H1 (cell line): ENCODE measurements at regions not wholly inside any gene's neighbourhood (a gene's known extent, or its start where the extent isn't known, plus 50 kb on each side); places are given as distances from the start of the nearest gene placed in this dataset.

Experiments
- CTCF ChIA-PET: fragments of 300-600 bp; sonication (Branson Sonifier 250); formaldehyde crosslinking; loops from one replicate; lab custom pipeline; 2021; ENCODE audit not compliant: partially characterized antibody; lab: Charles Lee
- POLR2A ChIA-PET: fragments of 300-600 bp; sonication (Branson Sonifier 250); formaldehyde crosslinking; loops from one replicate; lab custom pipeline; 2021; ENCODE audit warnings: inconsistent platforms; ENCODE audit not compliant: partially characterized antibody; lab: Charles Lee
- DNase-seq, 2 experiments: peaks; one replicate each; pipeline versions ENCODE4 v3.0.0 to v3.0.0-alpha.2; 2010 to 2022; ENCODE audit warnings: low spot score in 2 of 2, low read depth in 1 of 2, mixed read lengths in 1 of 2
- FAIRE-seq: peaks from 2 replicates; lab custom pipeline; 2011; peaks lifted over from hg19 to GRCh38; lab: Jason Lieb, UNC
- H2AFZ ChIP-seq: 2 replicates; pipeline ENCODE4 v1.8.1; 2012; ENCODE audit warnings: low read length, inconsistent platforms
- H2AK5ac ChIP-seq: 2 replicates; pipeline ENCODE4 v1.6.1; 2013; ENCODE audit warnings: low read depth, low read length
- H2BK120ac ChIP-seq: replicated peaks from 2 replicates; pipeline ENCODE3; 2013; ENCODE audit warnings: low read depth, low read length, inconsistent platforms
- H2BK12ac ChIP-seq: 2 replicates; pipeline ENCODE4 v1.6.1; 2013; ENCODE audit warnings: low read depth, low read length
- H2BK15ac ChIP-seq: 2 replicates; pipeline ENCODE4 v1.6.1; 2013; ENCODE audit warnings: low read length
- H2BK20ac ChIP-seq: 2 replicates; pipeline ENCODE4 v1.6.1; 2013; ENCODE audit warnings: low read length
- H2BK5ac ChIP-seq: 2 replicates; pipeline ENCODE4 v1.6.1; 2013; ENCODE audit warnings: low read depth, low read length
- H3K14ac ChIP-seq: 2 replicates; pipeline ENCODE4 v1.6.1; 2013; ENCODE audit warnings: inconsistent platforms; ENCODE audit not compliant: insufficient read length
- H3K18ac ChIP-seq: 2 replicates; pipeline ENCODE4 v1.6.1; 2013; ENCODE audit warnings: low read length; ENCODE audit errors: extremely low read depth
- H3K23ac ChIP-seq: 2 replicates; pipeline ENCODE4 v1.6.1; 2013; ENCODE audit warnings: inconsistent platforms; ENCODE audit not compliant: insufficient read length
- H3K23me2 ChIP-seq: 2 replicates; pipeline ENCODE4 v1.6.1; 2013; ENCODE audit warnings: low read depth, low read length
- H3K27ac ChIP-seq: 2 replicates; pipeline ENCODE4 v1.6.1; 2011; ENCODE audit warnings: low read depth, low read length, inconsistent platforms
- H3K27me3 ChIP-seq, 4 experiments: replicated peaks in 1 of 4; 1 replicate in 1 of 4; 2 replicates in 3 of 4; pipeline versions ENCODE4 v1.6.1 to v1.8.1; 2011 to 2013; ENCODE audit warnings: low read length in 3 of 4, mild to moderate bottlenecking in 3 of 4, inconsistent platforms in 2 of 4, mixed read lengths in 2 of 4, moderate library complexity in 1 of 4; ENCODE audit not compliant: control insufficient read depth in 3 of 4, insufficient read depth in 3 of 4; ENCODE audit errors: extremely low read depth in 1 of 4
- H3K36me3 ChIP-seq, 4 experiments: 2 replicates each; pipeline versions ENCODE4 v1.6.1 to v1.8.1; 2011 to 2013; ENCODE audit warnings: mild to moderate bottlenecking in 4 of 4, low read length in 3 of 4, moderate library complexity in 2 of 4, control low read depth in 1 of 4, inconsistent platforms in 1 of 4; ENCODE audit not compliant: insufficient read depth in 4 of 4, control insufficient read depth in 2 of 4
- H3K4ac ChIP-seq: replicated peaks from 2 replicates; pipeline ENCODE3; 2013; ENCODE audit warnings: low read length, low read depth, mixed read lengths, inconsistent platforms; ENCODE audit not compliant: insufficient read length
- H3K4me1 ChIP-seq, 4 experiments: replicated peaks in 1 of 4; 1 replicate in 1 of 4; 2 replicates in 3 of 4; pipeline versions ENCODE4 v1.6.1 to v1.8.1; 2011 to 2013; ENCODE audit warnings: low read length in 3 of 4, inconsistent platforms in 2 of 4, mixed read lengths in 1 of 4; ENCODE audit not compliant: insufficient read depth in 4 of 4, control insufficient read depth in 3 of 4
- H3K4me2 ChIP-seq, 2 experiments: 2 replicates each; pipeline versions ENCODE4 v1.6.1 to v1.8.1; 2011 to 2013; ENCODE audit warnings: low read depth in 2 of 2, low read length in 2 of 2, control low read depth in 1 of 2, inconsistent platforms in 1 of 2, mild to moderate bottlenecking in 1 of 2; ENCODE audit not compliant: insufficient read depth in 1 of 2
- H3K4me3 ChIP-seq, 4 experiments: fragments of 200-600, 300-600 bp in 1 of 4; sonication (generic), shearing (Covaris generic), sonication (Bioruptor Twin) in 1 of 4; 2 replicates each; pipeline versions ENCODE4 v1.5.1 to v1.8.1; 2011 to 2016; ENCODE audit warnings: low read length in 4 of 4, low read depth in 3 of 4, control low read depth in 2 of 4, inconsistent platforms in 2 of 4, mild to moderate bottlenecking in 2 of 4, mixed read lengths in 1 of 4, moderate library complexity in 1 of 4; ENCODE audit not compliant: insufficient read depth in 2 of 4; ENCODE audit errors: extremely low read depth in 1 of 4
- H3K56ac ChIP-seq: replicated peaks from 2 replicates; pipeline ENCODE3; 2013; ENCODE audit warnings: low read depth, mild to moderate bottlenecking, mixed read lengths, low read length, inconsistent platforms; ENCODE audit not compliant: insufficient read length
- H3K79me1 ChIP-seq: 2 replicates; pipeline ENCODE4 v1.6.1; 2013; ENCODE audit warnings: low read depth, low read length, control low read depth
- H3K79me2 ChIP-seq, 2 experiments: 2 replicates each; pipeline versions ENCODE4 v1.6.1 to v1.8.1; 2012 to 2013; ENCODE audit warnings: low read length in 2 of 2, mild to moderate bottlenecking in 2 of 2, inconsistent platforms in 1 of 2; ENCODE audit not compliant: insufficient read depth in 2 of 2, control insufficient read depth in 1 of 2
- H3K9ac ChIP-seq, 4 experiments: replicated peaks in 1 of 4; 1 replicate in 1 of 4; 2 replicates in 3 of 4; pipeline versions ENCODE4 v1.6.1 to v1.8.1; 2011 to 2013; ENCODE audit warnings: low read depth in 3 of 4, low read length in 3 of 4, control low read depth in 2 of 4, mild to moderate bottlenecking in 2 of 4, moderate library complexity in 2 of 4, inconsistent platforms in 1 of 4; ENCODE audit errors: extremely low read depth in 1 of 4
- H3K9me3 ChIP-seq, 2 experiments: 2 replicates each; pipeline versions ENCODE4 v1.6.1 to v1.8.1; 2012 to 2013; ENCODE audit warnings: mild to moderate bottlenecking in 2 of 2, moderate library complexity in 2 of 2, control low read depth in 1 of 2, inconsistent platforms in 1 of 2, low read depth in 1 of 2, low read length in 1 of 2, mixed read lengths in 1 of 2; ENCODE audit not compliant: insufficient read depth in 2 of 2
- H4K20me1 ChIP-seq, 2 experiments: replicated peaks in 1 of 2; 2 replicates each; pipeline versions ENCODE3 to v1.8.1; 2011 to 2013; ENCODE audit warnings: inconsistent platforms in 2 of 2, low read length in 2 of 2, mild to moderate bottlenecking in 1 of 2; ENCODE audit not compliant: insufficient read depth in 2 of 2, control insufficient read depth in 1 of 2
- H4K5ac ChIP-seq: 2 replicates; pipeline ENCODE4 v1.6.1; 2013; ENCODE audit warnings: low read length, low read depth, mixed read lengths, inconsistent platforms; ENCODE audit not compliant: insufficient read length
- H4K8ac ChIP-seq: 2 replicates; pipeline ENCODE4 v1.8.0; 2013; ENCODE audit warnings: mild to moderate bottlenecking, moderate library complexity, low read length, inconsistent platforms; ENCODE audit not compliant: insufficient read depth; ENCODE audit errors: extremely low read depth
- H4K91ac ChIP-seq: replicated peaks from 2 replicates; pipeline ENCODE3; 2013; ENCODE audit warnings: low read length, mixed read lengths, inconsistent platforms; ENCODE audit not compliant: insufficient read length
- BRCA1 ChIP-seq: IDR thresholded peaks from 2 replicates; pipeline ENCODE4 v1.6.1; 2012; ENCODE audit warnings: low read depth, low read length, improper control_type of control experiment
- EGR1 ChIP-seq: IDR thresholded peaks from 2 replicates; pipeline ENCODE4 v1.6.1; 2011; ENCODE audit warnings: low read depth, low read length, borderline replicate concordance
- GABPA ChIP-seq: IDR thresholded peaks from 2 replicates; pipeline ENCODE4 v1.6.1; 2011; ENCODE audit warnings: mild to moderate bottlenecking, low read length, moderate library complexity, borderline replicate concordance; ENCODE audit not compliant: insufficient read depth
- JUN ChIP-seq: IDR thresholded peaks from 2 replicates; pipeline ENCODE4 v1.6.1; 2011; ENCODE audit warnings: low read depth, mild to moderate bottlenecking, improper control_type of control experiment, low read length
- KDM1A ChIP-seq: fragments of 200-600, 300-600 bp; sonication (generic); IDR thresholded peaks from 2 replicates; pipeline ENCODE4 v1.7.1; 2016; ENCODE audit warnings: mild to moderate bottlenecking, low read length, borderline replicate concordance
- MAFK ChIP-seq: IDR thresholded peaks from 2 replicates; pipeline ENCODE4 v1.6.1; 2012; ENCODE audit warnings: low read depth, mild to moderate bottlenecking, improper control_type of control experiment, low read length
- NRF1 ChIP-seq: IDR thresholded peaks from 2 replicates; pipeline ENCODE4 v1.6.1; 2011; ENCODE audit warnings: mild to moderate bottlenecking, low read depth, low read length, improper control_type of control experiment
- PHF8 ChIP-seq: fragments of 200-600 bp; sonication (generic); conservative IDR thresholded peaks from 2 replicates; pipeline ENCODE4 v1.7.1; 2012; ENCODE audit warnings: low read depth, mild to moderate bottlenecking, inconsistent platforms, low read length, moderate library complexity
- POLR2A ChIP-seq, 2 experiments: IDR thresholded peaks; 1 replicate in 1 of 2; 2 replicates in 1 of 2; pipeline ENCODE4 v1.6.1; 2011; ENCODE audit warnings: low read depth in 2 of 2, low read length in 2 of 2, mild to moderate bottlenecking in 2 of 2; ENCODE audit errors: control extremely low read depth in 1 of 2
- RAD21 ChIP-seq, 2 experiments: IDR thresholded peaks in 1 of 2; conservative IDR thresholded peaks in 1 of 2; 2 replicates each; pipeline ENCODE4 v1.6.1; 2011; ENCODE audit warnings: low read depth in 2 of 2, low read length in 2 of 2, improper control_type of control experiment in 1 of 2, inconsistent platforms in 1 of 2, mild to moderate bottlenecking in 1 of 2, moderate library complexity in 1 of 2
- RBBP5 ChIP-seq: IDR thresholded peaks from 2 replicates; pipeline ENCODE4 v1.7.1; 2012; ENCODE audit warnings: low read depth, mild to moderate bottlenecking, inconsistent platforms, low read length, moderate library complexity, borderline replicate concordance
- RNF2 ChIP-seq: fragments of 200-900, 300-1000 bp; sonication (generic); IDR thresholded peaks from 2 replicates; pipeline ENCODE4 v1.7.1; 2016; ENCODE audit warnings: borderline replicate concordance, low read depth, mild to moderate bottlenecking, antibody characterized with exemption, low read length; ENCODE audit not compliant: poor library complexity, severe bottlenecking; ENCODE audit errors: missing control alignments
- SIX5 ChIP-seq: IDR thresholded peaks from 2 replicates; pipeline ENCODE4 v1.6.1; 2011; ENCODE audit warnings: mild to moderate bottlenecking, low read depth, low read length
- SP1 ChIP-seq: IDR thresholded peaks from 2 replicates; pipeline ENCODE4 v1.6.1; 2011; ENCODE audit warnings: low read depth, low read length
- TCF12 ChIP-seq: IDR thresholded peaks from 2 replicates; pipeline ENCODE4 v1.6.1; 2011; ENCODE audit warnings: low read depth, mild to moderate bottlenecking, low read length
- WGBS, 2 experiments: shearing (Covaris generic) in 1 of 2; methylation state at CpG; one replicate each; pipeline versions ENCODE4 v1.1.6 to v1.1.7; 2013 to 2015; ENCODE audit warnings: low lambda C conversion rate in 2 of 2, mixed read lengths in 2 of 2, inconsistent platforms in 1 of 2, low coverage in 1 of 2, missing lambda C conversion rate in 1 of 2; ENCODE audit not compliant: insufficient replicate concordance in 2 of 2, insufficient coverage in 1 of 2, insufficient read length in 1 of 2; ENCODE audit errors: extremely low coverage in 1 of 2, missing lambda C conversion rate in 1 of 2; 5-methylcytosine and 5-hydroxymethylcytosine counted together

DNA sequence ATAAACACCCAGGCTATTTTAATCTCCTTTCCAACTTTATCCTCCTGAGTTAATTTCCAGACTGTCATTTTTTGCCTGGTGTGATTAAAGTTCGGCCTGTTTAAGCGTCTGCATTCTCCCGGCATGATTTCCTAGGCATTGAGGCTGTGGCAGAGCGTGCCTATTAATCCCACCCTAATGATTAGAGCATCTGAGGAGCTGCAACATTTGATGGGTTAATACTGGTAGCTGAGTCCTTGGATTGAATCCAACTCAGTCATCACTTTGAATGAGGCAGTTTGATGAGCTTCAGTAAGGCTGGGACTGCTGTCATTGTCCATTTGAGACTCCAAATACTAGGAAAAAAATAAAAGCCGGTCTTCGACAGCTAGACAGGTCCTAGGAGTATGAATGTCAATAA lies 882.5 kb downstream of the SLC4A3 start:
- Histone ChIP-seq H2BK12ac (no peak overlapping the region), H2BK120ac (no peak overlapping the region), H3K14ac (no peak overlapping the region), H3K23ac (no peak overlapping the region), H3K23me2 (no peaks in the 10 kb centered on the region; the same call in 1 of the 2 replicates), H2AK5ac (no peak overlapping the region), H4K20me1 (no peaks in the 10 kb centered on the region), H3K79me1 (no peaks in the 10 kb centered on the region), H2AFZ (no peak overlapping the region), H3K27me3 (no peaks in the 10 kb centered on the region), H3K4me3 (no peak overlapping the region), H3K79me2 (no peaks in the 10 kb centered on the region), H2BK15ac (no peak overlapping the region), H4K8ac (no peak overlapping the region), H3K4me1 (peaks cover 3 to 17% (median 9%) of the 10 kb centered on the region in 4 experiments; a peak in 6 of 7 replicates), H3K27ac (no peak overlapping the region), H4K5ac (no peak overlapping the region), H2BK5ac (no peak overlapping the region), H3K4me2 (no peak overlapping the region), H3K56ac (no peak overlapping the region), H3K9me3 (no peaks in the 10 kb centered on the region), H2BK20ac (no peak overlapping the region), H3K18ac (no peak overlapping the region), H3K9ac (no peak overlapping the region), H3K36me3 (no peaks in the 10 kb centered on the region), H3K4ac (no peak overlapping the region), H4K91ac (no peak overlapping the region)
- DNase-seq: no peak
- ChIA-PET CTCF (no interaction called here), POLR2A (no interaction called here)
- WGBS, 2 experiments: 89% methylated on average over 6 of the region's 6 CpGs; no CpG with 5 or more reads in 1 of the 2 experiments
- FAIRE-seq: no peak
- no peak for TF ChIP-seq RBBP5
- TF ChIP-seq JUN: no peak
- no peak for TF ChIP-seq SP1
- no peak for TF ChIP-seq EGR1
- TF ChIP-seq MAFK: no peak
- TF ChIP-seq RAD21 (IDR thresholded peaks at IDR 0.05 in 1 of 2, conservative IDR thresholded peaks at IDR 0.05 in 1 of 2; ENCODE audit: low read depth in 2 of 2, low read length in 2 of 2): no peak
- TF ChIP-seq NRF1: no peak
- TF ChIP-seq PHF8: no peak
- TF ChIP-seq SIX5: no peak
- TF ChIP-seq KDM1A: no peak
- no peak for TF ChIP-seq POLR2A (IDR thresholded peaks at IDR 0.05; ENCODE audit: control extremely low read depth in 1 of 2, low read depth in 2 of 2, low read length in 2 of 2)
- TF ChIP-seq BRCA1: no peak
- no peak for TF ChIP-seq GABPA
- no peak for TF ChIP-seq RNF2
- no peak for TF ChIP-seq TCF12
